GM12873 (cell line): ENCODE measurements at regions not wholly inside any gene's neighbourhood (a gene's known extent, or its start where the extent isn't known, plus 50 kb on each side); places are given as distances from the start of the nearest gene placed in this dataset.

ENCODE experiments used
- CTCF ChIP-seq: IDR thresholded peaks from 2 replicates; pipeline ENCODE4 v1.5.1; 2012; ENCODE audit warnings: low read depth, mild to moderate bottlenecking, moderate library complexity, low read length, control low read depth; ENCODE audit not compliant: insufficient read depth; ENCODE audit errors: missing control alignments

- no peak for TF ChIP-seq CTCF
These were observed 823.7 kb downstream of the GLUD2 start for GRCh38 chrX:121871122-121871521.

GRCh38 chrX:121876305-121876704 is 828.9 kb downstream of the GLUD2 start:
- TF ChIP-seq CTCF: no peak

GRCh38 chrX:121886557-121886956 is 839.1 kb downstream of the GLUD2 start:
- no peak for TF ChIP-seq CTCF

GRCh38 chrX:121894756-121895155 is 847.3 kb downstream of the GLUD2 start:
- TF ChIP-seq CTCF: no peak

- TF ChIP-seq CTCF: no peak
These were observed 855.1 kb downstream of the GLUD2 start for GRCh38 chrX:121902463-121902862.

- no peak for TF ChIP-seq CTCF
These were observed 856.6 kb downstream of the GLUD2 start for GRCh38 chrX:121903961-121904360.

GRCh38 chrX:121921258-121921657 is 873.8 kb downstream of the GLUD2 start:
- TF ChIP-seq CTCF: no peak

GRCh38 chrX:121931567-121931966 is 884.2 kb downstream of the GLUD2 start:
- no peak for TF ChIP-seq CTCF
